ENCODE measurements at regions not wholly inside any gene's neighbourhood (a gene's known extent, or its start where the extent isn't known, plus 50 kb on each side); places are given as distances from the start of the nearest gene placed in this dataset.

DNA sequence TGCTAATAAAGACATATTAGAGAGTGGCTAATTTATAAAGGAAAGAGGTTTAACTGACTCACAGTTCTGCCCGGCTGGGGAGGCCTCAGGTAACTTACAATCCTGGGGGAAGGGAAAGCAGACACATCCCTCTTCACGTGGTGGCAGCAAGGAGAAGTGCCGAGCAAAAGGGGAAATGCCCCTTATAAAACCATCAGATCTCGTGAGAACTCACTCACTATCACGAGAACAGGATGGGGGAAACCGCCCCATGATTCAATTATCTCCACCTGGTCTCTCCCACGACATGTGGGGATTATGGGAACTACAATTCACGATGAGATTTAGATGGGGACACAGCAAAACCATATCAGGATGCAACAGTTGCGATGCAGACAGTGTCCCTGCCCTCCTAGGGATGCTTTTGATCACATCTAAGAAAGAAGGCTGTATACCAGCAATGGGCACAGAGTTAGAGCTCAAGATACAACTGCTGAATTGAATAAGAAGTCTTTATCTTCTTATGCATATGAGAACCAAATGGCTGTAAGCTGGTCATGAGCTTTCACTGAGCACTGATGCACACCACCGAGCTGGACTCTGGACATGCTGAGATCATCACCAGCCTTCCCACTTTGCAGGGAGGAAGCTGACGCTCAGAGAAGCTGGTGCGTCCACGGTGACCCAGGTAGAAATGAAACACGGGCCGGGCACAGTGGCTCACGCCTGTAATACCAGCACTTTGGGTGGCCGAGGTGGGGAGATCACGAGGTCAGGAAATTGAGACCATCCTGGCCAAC, 255.2 kb downstream of the MN1 start:
- dilution Hi-C loops (cut with MboI; ENCODE audit: extremely low pct_ligation_motif_present, low sequenced_read_pairs): no loop called here
- H2AFZ ChIP-seq (ENCODE audit: control insufficient read depth, low read length): no peak overlapping the region
- TF ChIP-seq, protein P1, sequence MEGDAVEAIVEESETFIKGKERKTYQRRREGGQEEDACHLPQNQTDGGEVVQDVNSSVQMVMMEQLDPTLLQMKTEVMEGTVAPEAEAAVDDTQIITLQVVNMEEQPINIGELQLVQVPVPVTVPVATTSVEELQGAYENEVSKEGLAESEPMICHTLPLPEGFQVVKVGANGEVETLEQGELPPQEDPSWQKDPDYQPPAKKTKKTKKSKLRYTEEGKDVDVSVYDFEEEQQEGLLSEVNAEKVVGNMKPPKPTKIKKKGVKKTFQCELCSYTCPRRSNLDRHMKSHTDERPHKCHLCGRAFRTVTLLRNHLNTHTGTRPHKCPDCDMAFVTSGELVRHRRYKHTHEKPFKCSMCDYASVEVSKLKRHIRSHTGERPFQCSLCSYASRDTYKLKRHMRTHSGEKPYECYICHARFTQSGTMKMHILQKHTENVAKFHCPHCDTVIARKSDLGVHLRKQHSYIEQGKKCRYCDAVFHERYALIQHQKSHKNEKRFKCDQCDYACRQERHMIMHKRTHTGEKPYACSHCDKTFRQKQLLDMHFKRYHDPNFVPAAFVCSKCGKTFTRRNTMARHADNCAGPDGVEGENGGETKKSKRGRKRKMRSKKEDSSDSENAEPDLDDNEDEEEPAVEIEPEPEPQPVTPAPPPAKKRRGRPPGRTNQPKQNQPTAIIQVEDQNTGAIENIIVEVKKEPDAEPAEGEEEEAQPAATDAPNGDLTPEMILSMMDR (optimal IDR thresholded peaks at IDR 0.05 in 1 of 3, IDR thresholded peaks at IDR 0.05 in 1 of 3, conservative IDR thresholded peaks at IDR 0.05 in 1 of 3; ENCODE audit: extremely low read depth in 1 of 3, insufficient read depth in 2 of 3, low read length in 3 of 3): no peak
- TF ChIP-seq EZH2 (IDR thresholded peaks at IDR 0.05; ENCODE audit: low read length): no peak

GRCh38 chr22:27551402-27551801, 250.2 kb downstream of the MN1 start:
- H4K20me1 ChIP-seq (ENCODE audit: control insufficient read depth, extremely low read depth, insufficient read depth, low read length): no peaks in the 10 kb centered on the region
- no peak overlapping the region for H3K9ac ChIP-seq (ENCODE audit: control insufficient read depth, extremely low read depth, insufficient read depth, low read length)
- peaks cover 4% of the 10 kb centered on the region for H3K4me1 ChIP-seq (ENCODE audit: control insufficient read depth, extremely low read depth, insufficient read depth, low read length)
- H3K4me2 ChIP-seq (ENCODE audit: control insufficient read depth, extremely low read depth, insufficient read depth, low read depth, low read length): no peak overlapping the region
- dilution Hi-C loops (cut with MboI; ENCODE audit: extremely low pct_ligation_motif_present, low sequenced_read_pairs): no loop called here
- H3K27me3 ChIP-seq (ENCODE audit: control insufficient read depth, extremely low read depth, insufficient read depth, low read length): no peaks in the 10 kb centered on the region
- H3K79me2 ChIP-seq (ENCODE audit: control insufficient read depth, insufficient read depth, low read length): no peaks in the 10 kb centered on the region
- no peak overlapping the region for H3K4me3 ChIP-seq (ENCODE audit: control insufficient read depth in 2 of 3, extremely low read depth in 1 of 3, insufficient read depth in 2 of 3, low read depth in 1 of 3, low read length in 3 of 3)
- no peaks in the 10 kb centered on the region for H3K9me1 ChIP-seq (ENCODE audit: control insufficient read depth, extremely low read depth, insufficient read depth, low read length)
- H2AFZ ChIP-seq (ENCODE audit: control insufficient read depth, low read length): no peak overlapping the region
- H3K27ac ChIP-seq (ENCODE audit: control insufficient read depth, insufficient read depth, low read length): no peak overlapping the region
- no peak for FAIRE-seq
- TF ChIP-seq, protein P1 (optimal IDR thresholded peaks at IDR 0.05 in 1 of 3, IDR thresholded peaks at IDR 0.05 in 1 of 3, conservative IDR thresholded peaks at IDR 0.05 in 1 of 3; ENCODE audit: extremely low read depth in 1 of 3, insufficient read depth in 2 of 3, low read length in 3 of 3): no peak
- TF ChIP-seq EZH2 (IDR thresholded peaks at IDR 0.05; ENCODE audit: low read length): no peak
- no peak for DNase-seq (ENCODE audit: low read depth, low spot score)
- H3K9me3 ChIP-seq (ENCODE audit: control insufficient read depth, low read depth, low read length): peaks cover 3% of the 10 kb centered on the region
- H3K36me3 ChIP-seq (ENCODE audit: control insufficient read depth in 2 of 2, extremely low read depth in 1 of 2, insufficient read depth in 2 of 2, low read length in 2 of 2): no peaks in the 10 kb centered on the region

More for the DNA sequence above, 255.2 kb downstream of the MN1 start:
- no peak for DNase-seq (ENCODE audit: low read depth, low spot score)
- Histone ChIP-seq H3K4me2 (ENCODE audit: control insufficient read depth, extremely low read depth, insufficient read depth, low read depth, low read length) (no peak overlapping the region), H3K27me3 (ENCODE audit: control insufficient read depth, extremely low read depth, insufficient read depth, low read length) (no peaks in the 10 kb centered on the region), H3K27ac (ENCODE audit: control insufficient read depth, insufficient read depth, low read length) (no peak overlapping the region), H3K4me1 (ENCODE audit: control insufficient read depth, extremely low read depth, insufficient read depth, low read length) (no peaks in the 10 kb centered on the region), H3K9ac (ENCODE audit: control insufficient read depth, extremely low read depth, insufficient read depth, low read length) (no peak overlapping the region), H3K4me3 (ENCODE audit: control insufficient read depth in 2 of 3, extremely low read depth in 1 of 3, insufficient read depth in 2 of 3, low read depth in 1 of 3, low read length in 3 of 3) (no peak overlapping the region), H4K20me1 (ENCODE audit: control insufficient read depth, extremely low read depth, insufficient read depth, low read length) (no peaks in the 10 kb centered on the region), H3K36me3 (ENCODE audit: control insufficient read depth in 2 of 2, extremely low read depth in 1 of 2, insufficient read depth in 2 of 2, low read length in 2 of 2) (no peaks in the 10 kb centered on the region), H3K79me2 (ENCODE audit: control insufficient read depth, insufficient read depth, low read length) (no peaks in the 10 kb centered on the region), H3K9me3 (ENCODE audit: control insufficient read depth, low read depth, low read length) (no peaks in the 10 kb centered on the region), H3K9me1 (ENCODE audit: control insufficient read depth, extremely low read depth, insufficient read depth, low read length) (no peaks in the 10 kb centered on the region)
- FAIRE-seq: no peak

Data from keratinocyte (primary cell).